GM04503 (cell line): ENCODE measurements at regions not wholly inside any gene's neighbourhood (a gene's known extent, or its start where the extent isn't known, plus 50 kb on each side); places are given as distances from the start of the nearest gene placed in this dataset.
"Not testable (repeated sequence)": the region's sequence is repeated elsewhere in the genome, so short reads cannot be mapped to it uniquely, and the experiment has no call there.

ENCODE experiments used
- DNase-seq: peaks from one replicate; pipeline ENCODE4 v3.0.0-alpha.2; 2012; ENCODE audit warnings: low read depth

GRCh38 chr2:128660836-128661235 is 342.2 kb upstream of the HS6ST1 start:
- DNase-seq: no peak

DNA sequence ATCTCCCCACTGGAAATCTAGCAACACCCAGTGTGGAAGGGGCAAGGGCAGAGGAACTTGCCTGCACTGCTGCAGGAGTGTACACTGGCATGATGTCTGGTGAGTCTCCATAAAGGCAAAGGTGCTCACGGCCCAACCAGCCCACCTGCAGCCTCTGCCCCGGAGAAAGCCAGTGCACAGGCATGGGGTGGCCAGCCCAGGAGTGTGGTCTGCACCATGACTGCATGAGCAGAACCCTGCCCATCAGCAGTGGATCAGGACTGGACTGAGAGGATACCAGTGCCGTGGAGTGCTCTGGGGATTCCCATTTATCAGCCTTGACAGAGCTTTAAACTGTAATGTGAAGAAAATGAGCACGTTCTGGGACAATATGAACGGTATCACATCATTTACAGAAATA is 342.6 kb upstream of the HS6ST1 start:
- DNase-seq: no peak

DNA sequence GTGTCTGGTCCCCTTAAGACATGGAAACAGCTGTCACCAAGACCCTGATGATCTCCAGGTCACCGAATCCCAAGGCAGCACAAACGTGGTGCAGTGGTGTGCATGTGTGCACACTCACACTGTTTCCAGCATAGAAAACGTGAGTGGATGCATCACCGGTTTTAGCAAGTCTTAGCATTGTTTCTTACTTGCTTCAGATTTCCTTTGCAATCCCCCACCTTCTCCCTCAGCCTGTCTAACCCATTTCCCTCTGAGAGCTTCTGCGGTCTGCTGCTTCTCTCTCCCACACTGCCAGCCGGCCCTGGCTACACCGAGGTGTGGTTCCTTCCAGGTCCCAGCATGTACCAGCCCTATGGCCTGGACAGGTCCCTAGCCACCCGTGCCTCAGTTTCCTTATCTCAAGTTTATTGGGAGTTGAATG is 343.4 kb upstream of the HS6ST1 start:
- DNase-seq: no peak

DNA sequence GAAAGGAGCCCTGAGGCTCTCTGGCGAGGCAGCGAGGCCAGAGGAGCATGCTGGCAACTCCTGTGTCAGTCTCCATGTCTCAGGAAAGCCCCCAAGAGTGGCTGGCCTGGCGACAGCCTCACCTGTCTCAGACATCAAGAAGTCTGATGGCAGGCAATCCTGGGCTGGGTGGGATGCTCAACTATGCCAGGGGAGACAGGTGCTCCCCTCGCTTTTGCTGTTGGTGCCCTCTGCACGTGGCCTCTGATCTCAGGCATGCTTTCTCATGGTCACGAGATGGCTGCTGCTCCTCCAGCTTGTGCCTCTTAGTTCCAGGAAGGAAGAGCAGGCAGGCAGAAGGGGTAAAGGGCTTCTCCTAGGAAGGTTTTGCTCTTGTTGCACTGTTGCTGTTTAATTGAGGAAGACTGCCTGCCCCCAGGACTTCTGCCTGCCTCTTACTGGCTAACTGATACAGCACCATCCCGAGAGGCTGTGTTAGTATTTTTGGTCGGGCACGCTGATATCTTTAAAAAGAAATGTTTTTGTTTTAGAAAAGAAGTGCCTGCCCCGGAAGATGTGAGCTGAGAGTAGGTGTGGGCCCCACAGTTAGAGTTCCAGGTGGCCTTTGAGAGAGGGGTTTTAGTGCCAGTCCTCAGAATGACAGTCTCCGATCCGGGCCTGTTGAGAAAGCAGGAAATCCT is 344.8 kb upstream of the HS6ST1 start:
- no peak for DNase-seq

DNA sequence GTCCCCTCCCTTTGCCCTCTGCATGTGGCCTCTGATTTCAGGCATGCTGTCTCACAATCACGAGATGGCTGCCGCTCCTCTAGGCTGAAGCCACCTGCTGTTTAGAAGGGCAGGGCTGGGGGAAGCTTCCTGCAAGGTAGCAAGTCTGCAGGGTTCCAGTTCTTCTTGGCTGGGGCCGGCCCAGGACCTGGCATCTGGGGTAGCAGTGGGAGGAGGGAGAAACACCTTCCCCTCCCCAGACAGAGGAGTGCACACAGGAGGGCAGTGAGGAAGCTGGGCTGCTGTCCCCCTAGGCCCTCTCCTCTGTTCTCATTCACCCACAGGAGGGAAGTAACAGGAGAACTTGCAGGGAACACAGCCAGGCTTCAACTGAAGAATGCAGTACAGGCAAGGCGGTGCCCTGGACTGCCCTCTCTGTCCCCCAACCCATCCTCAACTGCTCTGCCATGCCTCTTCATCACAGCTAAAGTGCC is 345.9 kb upstream of the HS6ST1 start:
- DNase-seq: no peak

GRCh38 chr2:128665113-128665512 is 346.4 kb upstream of the HS6ST1 start:
- DNase-seq: no peak

DNA sequence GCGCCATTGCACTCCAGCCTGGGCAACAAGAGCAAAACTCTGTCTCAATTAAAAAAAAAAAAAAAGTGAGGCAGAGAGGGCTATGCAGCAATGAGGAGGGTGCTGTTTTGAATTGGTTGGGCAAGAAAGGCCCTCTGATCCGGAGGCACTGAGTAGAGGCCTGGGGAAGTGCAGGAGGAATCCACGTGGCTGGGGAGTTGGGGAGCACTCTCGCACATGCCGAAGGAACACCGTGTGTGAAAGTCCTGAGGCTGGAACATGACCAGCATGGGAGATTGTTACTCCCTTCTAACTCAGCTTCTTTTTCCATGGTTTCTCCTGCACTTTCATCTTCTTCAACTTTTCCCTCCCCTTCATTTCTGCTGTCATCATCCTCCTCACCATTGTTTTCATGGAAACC is 347.9 kb upstream of the HS6ST1 start:
- no peak for DNase-seq

GRCh38 chr2:128667391-128667790 is 348.7 kb upstream of the HS6ST1 start:
- DNase-seq: no peak

DNA sequence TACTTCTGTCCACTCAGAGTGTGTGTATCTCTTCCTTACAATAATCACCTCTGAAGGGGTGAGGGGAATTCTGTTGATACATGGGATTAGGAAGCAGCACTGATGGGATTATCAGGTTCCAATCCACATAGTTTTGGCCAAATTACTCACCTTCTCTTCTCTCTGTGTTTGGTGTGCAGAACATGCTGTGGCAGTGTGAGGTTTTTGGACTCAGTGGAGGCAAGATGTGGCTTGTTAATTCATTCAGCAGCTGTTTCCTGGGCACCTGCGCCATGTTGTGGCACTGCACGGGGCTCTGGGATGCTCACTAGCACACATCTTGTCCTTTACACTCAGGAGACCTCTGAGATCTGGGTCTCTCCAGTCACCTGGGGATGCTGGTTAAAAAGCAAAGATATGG is 350.3 kb upstream of the HS6ST1 start:
- DNase-seq: no peak

DNA sequence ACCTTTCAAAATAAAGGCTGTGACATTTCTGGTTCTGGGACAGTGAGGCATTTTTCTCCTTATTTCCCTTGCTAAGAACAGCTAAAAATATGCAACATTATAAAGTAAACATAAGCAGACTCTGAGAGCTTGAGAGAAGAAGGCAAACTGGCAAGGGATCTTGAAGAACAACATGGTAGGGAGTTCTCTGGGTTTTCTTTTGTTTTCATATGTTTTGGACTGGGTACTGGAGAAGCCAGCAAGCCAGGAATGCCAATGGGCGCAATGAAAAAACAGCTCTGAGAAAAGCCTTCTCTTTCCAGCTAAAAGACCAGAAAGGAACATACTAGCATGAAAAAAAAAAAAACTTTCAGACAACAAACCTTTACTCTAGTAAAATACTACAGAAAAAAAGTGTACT is 351.4 kb upstream of the HS6ST1 start:
- DNase-seq: no peak

DNA sequence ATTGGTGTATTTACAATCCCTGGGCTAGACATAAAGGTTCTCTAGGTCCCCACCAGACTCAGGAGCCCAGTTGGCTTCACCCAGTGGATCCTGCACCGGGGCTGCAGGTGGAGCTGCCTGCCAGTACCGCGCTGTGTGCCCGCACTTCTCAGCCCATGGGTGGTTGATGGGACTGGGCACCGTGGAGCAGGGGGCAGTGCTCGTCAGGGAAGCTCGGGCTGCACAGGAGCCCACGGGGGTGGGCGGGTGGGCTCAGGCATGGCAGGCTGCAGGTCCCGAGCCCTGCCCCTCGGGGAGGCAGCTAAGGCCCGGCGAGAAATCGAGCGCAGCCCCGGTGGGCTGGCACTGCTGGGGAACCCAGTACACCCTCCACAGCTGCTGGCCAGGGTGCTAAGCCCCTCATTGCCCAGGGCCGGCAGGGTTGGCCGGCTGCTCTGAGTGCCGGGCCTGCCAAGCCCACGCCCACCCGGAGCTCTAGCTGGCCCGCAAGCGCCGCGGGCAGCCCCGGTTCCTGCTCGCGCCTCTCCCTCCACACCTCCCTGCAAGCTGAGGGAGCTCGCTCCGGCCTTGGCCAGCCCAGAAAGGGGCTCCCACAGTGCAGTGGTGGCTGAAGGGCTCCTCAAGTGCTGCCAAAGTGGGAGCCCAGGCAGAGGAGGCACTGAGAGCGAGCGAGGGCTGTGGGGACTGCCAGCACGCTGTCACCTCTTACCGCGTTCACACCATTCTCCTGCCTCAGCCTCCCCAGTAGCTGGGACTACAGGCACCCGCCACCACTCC is 353.5 kb upstream of the HS6ST1 start:
- DNase-seq: not testable (repeated sequence)

GRCh38 chr2:128679680-128680079 is 361.0 kb upstream of the HS6ST1 start:
- DNase-seq: not testable (repeated sequence)

DNA sequence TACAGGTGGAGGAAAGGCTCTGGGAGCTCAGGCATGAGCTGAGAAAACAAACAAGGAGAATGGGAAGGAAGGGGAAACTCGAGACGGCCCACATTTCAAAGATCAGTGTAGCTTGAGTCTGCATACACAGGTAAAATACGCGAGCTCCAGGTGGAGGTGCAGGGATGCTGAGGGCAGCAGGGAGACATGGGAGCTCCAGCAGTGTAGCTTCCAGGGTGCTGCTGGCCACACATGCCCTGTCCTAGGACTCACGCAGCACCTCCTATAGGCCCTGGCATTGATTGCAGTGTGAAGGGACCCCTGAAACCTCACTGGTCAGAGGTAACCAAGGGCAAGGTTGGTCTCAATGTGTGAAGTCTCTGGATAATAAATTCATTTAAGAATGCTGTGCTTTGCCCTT is 362.8 kb upstream of the HS6ST1 start:
- DNase-seq: no peak

- no peak for DNase-seq
These were observed 363.6 kb upstream of the HS6ST1 start for GRCh38 chr2:128682266-128682665.

GRCh38 chr2:128682729-128683284 is 364.1 kb upstream of the HS6ST1 start:
- no peak for DNase-seq

DNA sequence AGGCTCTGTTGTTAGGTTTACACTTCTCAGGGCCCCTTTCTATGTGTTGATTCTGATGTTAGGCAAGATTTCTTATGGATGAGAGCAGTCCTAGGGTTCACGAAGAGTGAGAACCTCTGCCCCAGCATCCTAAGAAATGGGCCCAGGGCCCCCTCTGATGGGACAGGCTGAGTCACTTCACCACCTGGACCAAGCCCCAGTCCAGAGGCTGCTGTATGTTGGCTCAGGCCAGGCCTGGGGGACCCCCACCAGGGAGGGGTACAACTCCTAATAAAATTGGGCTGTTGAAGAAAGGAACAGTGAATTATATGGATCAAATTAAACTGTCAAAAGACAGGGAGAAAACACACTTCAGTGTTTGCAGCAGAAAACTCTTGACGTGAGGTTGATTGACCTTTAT is 365.9 kb upstream of the HS6ST1 start:
- no peak for DNase-seq

DNA sequence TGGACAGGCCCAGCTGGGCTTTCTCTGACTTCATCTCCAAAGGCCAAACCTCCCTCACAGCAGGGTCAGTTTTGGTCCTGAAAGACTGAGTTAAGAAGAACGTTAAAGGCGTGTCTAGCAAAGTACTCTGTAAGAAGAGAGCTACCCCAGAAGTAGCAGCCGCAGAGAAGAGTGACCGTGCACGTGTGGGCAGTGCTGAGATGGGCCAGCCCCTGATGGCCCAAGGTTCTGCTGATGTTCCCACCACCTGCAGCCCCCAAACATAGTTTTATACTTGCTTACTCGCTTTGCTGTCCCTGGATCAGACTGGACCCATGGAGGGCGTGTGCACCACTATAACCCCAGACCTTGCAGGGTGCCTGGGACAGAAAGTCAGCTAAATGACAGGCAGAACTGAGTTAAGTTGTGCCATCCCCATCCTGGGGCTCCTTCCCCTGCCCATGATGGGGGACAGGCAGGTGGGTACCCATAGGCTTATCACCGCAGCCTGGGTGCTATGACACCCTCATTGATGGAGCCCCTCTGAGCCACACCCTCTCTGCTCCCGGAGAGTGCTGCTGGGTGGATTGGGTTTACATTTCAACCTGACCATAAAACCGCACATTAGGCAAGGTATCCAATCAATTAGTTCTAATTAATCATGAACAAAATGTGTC is 367.3 kb upstream of the HS6ST1 start:
- no peak for DNase-seq

GRCh38 chr2:128686497-128686859 is 367.8 kb upstream of the HS6ST1 start:
- DNase-seq: no peak

DNA sequence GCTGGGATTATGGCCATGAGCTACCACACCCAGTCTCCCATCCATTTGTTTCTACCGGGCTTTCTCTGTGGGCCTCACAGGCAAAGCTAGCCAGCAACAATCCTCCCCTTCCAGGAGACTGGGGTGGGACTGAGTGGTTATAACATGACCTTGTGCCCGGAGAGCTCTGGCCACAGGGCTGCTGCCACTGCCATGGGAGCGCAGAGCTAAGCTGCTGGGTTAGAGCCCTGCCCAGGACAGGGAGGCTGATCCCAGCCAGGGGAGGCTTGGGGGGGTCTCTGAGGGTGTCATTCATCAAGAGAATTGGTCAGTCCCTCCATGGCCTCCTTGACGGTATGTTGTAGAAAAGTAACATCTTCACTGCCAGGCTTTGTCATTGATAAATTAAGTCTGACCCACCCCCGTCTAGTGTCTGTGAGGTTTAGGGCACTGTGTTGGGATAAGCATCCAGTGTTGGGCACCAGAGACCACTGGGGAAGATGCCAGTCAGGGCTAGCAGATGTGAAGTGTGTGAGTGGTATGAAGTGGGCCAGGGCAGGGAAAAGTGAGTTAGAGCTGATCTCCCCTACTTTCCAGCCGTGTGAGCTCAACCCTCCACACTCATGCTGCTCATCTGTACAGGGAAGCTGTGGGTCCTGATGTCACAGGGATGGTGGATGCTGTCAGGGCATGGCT is 368.4 kb upstream of the HS6ST1 start:
- DNase-seq: no peak

GRCh38 chr2:128687565-128687964 is 368.9 kb upstream of the HS6ST1 start:
- DNase-seq: no peak

GRCh38 chr2:128689971-128690370 is 371.3 kb upstream of the HS6ST1 start:
- no peak for DNase-seq

GRCh38 chr2:128690431-128690830 is 371.8 kb upstream of the HS6ST1 start:
- DNase-seq: no peak
